ENCODE measurements at regions not wholly inside any gene's neighbourhood (a gene's known extent, or its start where the extent isn't known, plus 50 kb on each side); places are given as distances from the start of the nearest gene placed in this dataset.

- Histone ChIP-seq H3K36me3 (replicated peaks; ENCODE audit: insufficient read depth, low read length) (no peaks in the 10 kb centered on the region), H3K27me3 (replicated peaks; ENCODE audit: insufficient read depth, low read length) (no peaks in the 10 kb centered on the region), H3K4me3 (ENCODE audit: low read length) (no peak overlapping the region), H2AFZ (ENCODE audit: low read length) (no peak overlapping the region), H3K27ac (ENCODE audit: low read length) (no peak overlapping the region), H3K4me1 (ENCODE audit: low read length) (no peaks in the 10 kb centered on the region), H3K9ac (ENCODE audit: low read length) (no peak overlapping the region), H3K9me2 (replicated peaks; ENCODE audit: insufficient read depth, low read length) (no peaks in the 10 kb centered on the region), H3F3A (ENCODE audit: insufficient read depth, low read length) (no peaks in the 10 kb centered on the region), H3K9me3 (replicated peaks; ENCODE audit: insufficient read depth, low read length) (no peaks in the 10 kb centered on the region), H3K4me2 (ENCODE audit: low read depth, low read length) (no peak overlapping the region), H4K20me1 (ENCODE audit: insufficient read depth, low read length) (no peaks in the 10 kb centered on the region), H3K79me2 (ENCODE audit: low read length) (no peaks in the 10 kb centered on the region)
- no peak for DNase-seq
- no peak for TF ChIP-seq EZH2 (optimal IDR thresholded peaks at IDR 0.05; ENCODE audit: low read depth, low read length)
These were observed 398.6 kb upstream of the CDH7 start for GRCh38 chr18:65352186-65352585.

DNA sequence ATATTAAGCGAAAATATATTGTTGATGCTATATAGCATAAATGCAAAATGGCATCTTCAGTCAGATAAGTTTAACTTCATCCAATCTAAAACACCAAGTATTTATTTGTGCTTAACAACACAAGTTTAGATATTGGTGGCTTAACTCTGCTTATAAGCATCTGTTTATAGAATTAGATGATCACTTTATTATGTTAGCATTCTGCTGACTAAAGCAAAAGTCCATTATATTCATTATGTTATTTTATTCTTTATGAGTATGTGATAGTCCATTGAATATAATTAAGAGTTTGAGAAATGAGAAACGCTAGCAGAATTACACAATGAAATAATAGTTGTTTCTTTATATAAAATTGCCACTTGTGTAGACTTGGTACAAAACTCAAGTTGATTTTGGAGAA is 401.2 kb upstream of the CDH7 start:
- Histone ChIP-seq H3K27ac (ENCODE audit: low read length) (no peak overlapping the region), H3K27me3 (replicated peaks; ENCODE audit: insufficient read depth, low read length) (no peaks in the 10 kb centered on the region), H3K9me3 (replicated peaks; ENCODE audit: insufficient read depth, low read length) (no peaks in the 10 kb centered on the region), H3K9ac (ENCODE audit: low read length) (no peak overlapping the region), H3K4me1 (ENCODE audit: low read length) (no peaks in the 10 kb centered on the region), H3K9me2 (replicated peaks; ENCODE audit: insufficient read depth, low read length) (no peaks in the 10 kb centered on the region), H2AFZ (ENCODE audit: low read length) (no peak overlapping the region), H3K79me2 (ENCODE audit: low read length) (no peaks in the 10 kb centered on the region), H4K20me1 (ENCODE audit: insufficient read depth, low read length) (no peaks in the 10 kb centered on the region), H3K36me3 (replicated peaks; ENCODE audit: insufficient read depth, low read length) (no peaks in the 10 kb centered on the region), H3K4me2 (ENCODE audit: low read depth, low read length) (no peak overlapping the region), H3F3A (ENCODE audit: insufficient read depth, low read length) (no peaks in the 10 kb centered on the region), H3K4me3 (ENCODE audit: low read length) (no peak overlapping the region)
- TF ChIP-seq EZH2 (optimal IDR thresholded peaks at IDR 0.05; ENCODE audit: low read depth, low read length) (no peak), EZH2phosphoT487 (IDR thresholded peaks at IDR 0.05; ENCODE audit: low read length) (no peak)
- TF ChIP-seq, protein P1, sequence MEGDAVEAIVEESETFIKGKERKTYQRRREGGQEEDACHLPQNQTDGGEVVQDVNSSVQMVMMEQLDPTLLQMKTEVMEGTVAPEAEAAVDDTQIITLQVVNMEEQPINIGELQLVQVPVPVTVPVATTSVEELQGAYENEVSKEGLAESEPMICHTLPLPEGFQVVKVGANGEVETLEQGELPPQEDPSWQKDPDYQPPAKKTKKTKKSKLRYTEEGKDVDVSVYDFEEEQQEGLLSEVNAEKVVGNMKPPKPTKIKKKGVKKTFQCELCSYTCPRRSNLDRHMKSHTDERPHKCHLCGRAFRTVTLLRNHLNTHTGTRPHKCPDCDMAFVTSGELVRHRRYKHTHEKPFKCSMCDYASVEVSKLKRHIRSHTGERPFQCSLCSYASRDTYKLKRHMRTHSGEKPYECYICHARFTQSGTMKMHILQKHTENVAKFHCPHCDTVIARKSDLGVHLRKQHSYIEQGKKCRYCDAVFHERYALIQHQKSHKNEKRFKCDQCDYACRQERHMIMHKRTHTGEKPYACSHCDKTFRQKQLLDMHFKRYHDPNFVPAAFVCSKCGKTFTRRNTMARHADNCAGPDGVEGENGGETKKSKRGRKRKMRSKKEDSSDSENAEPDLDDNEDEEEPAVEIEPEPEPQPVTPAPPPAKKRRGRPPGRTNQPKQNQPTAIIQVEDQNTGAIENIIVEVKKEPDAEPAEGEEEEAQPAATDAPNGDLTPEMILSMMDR (IDR thresholded peaks at IDR 0.05; ENCODE audit: low read length), result no peak
- DNase-seq, result no peak

DNA sequence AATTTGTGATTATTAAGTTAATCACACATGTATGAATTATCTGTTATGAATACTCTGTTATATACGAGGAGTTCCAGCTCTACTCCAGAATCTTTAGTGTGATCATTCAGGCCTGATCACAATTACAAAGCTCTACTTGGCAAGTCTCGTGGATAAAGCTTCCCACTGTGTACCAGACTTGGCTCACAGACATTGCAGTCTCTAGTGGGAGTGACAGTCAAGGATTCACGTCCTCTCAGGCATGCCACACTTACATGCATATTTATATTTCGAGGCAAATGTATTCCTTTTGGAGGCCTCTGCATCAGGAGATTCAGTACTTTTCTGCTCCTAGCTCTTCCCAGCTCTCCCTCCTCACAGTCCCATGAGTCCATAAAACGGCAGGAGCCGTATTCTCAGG is 403.4 kb upstream of the CDH7 start:
- Histone ChIP-seq H3K79me2 (ENCODE audit: low read length) (no peaks in the 10 kb centered on the region), H3K27ac (ENCODE audit: low read length) (no peak overlapping the region), H3K27me3 (replicated peaks; ENCODE audit: insufficient read depth, low read length) (no peaks in the 10 kb centered on the region), H3K4me1 (ENCODE audit: low read length) (no peaks in the 10 kb centered on the region), H3F3A (ENCODE audit: insufficient read depth, low read length) (no peaks in the 10 kb centered on the region), H3K36me3 (replicated peaks; ENCODE audit: insufficient read depth, low read length) (no peaks in the 10 kb centered on the region), H3K9ac (ENCODE audit: low read length) (no peak overlapping the region), H4K20me1 (ENCODE audit: insufficient read depth, low read length) (no peaks in the 10 kb centered on the region), H3K9me3 (replicated peaks; ENCODE audit: insufficient read depth, low read length) (no peaks in the 10 kb centered on the region), H3K4me2 (ENCODE audit: low read depth, low read length) (no peak overlapping the region), H3K4me3 (ENCODE audit: low read length) (no peak overlapping the region), H2AFZ (ENCODE audit: low read length) (no peak overlapping the region), H3K9me2 (replicated peaks; ENCODE audit: insufficient read depth, low read length) (no peaks in the 10 kb centered on the region)
- TF ChIP-seq, protein P1 (IDR thresholded peaks at IDR 0.05; ENCODE audit: low read length), result no peak
- TF ChIP-seq EZH2 (optimal IDR thresholded peaks at IDR 0.05; ENCODE audit: low read depth, low read length), result no peak
- no peak for DNase-seq

- H3K27ac ChIP-seq (ENCODE audit: low read length), result no peak overlapping the region
- no peak for DNase-seq
- no peaks in the 10 kb centered on the region for H3K4me1 ChIP-seq (ENCODE audit: low read length)
- no peaks in the 10 kb centered on the region for H3K9me2 ChIP-seq (replicated peaks; ENCODE audit: insufficient read depth, low read length)
- no peaks in the 10 kb centered on the region for H3K79me2 ChIP-seq (ENCODE audit: low read length)
- H4K20me1 ChIP-seq (ENCODE audit: insufficient read depth, low read length), result no peaks in the 10 kb centered on the region
- no peaks in the 10 kb centered on the region for H3K9me3 ChIP-seq (replicated peaks; ENCODE audit: insufficient read depth, low read length)
- no peak overlapping the region for H2AFZ ChIP-seq (ENCODE audit: low read length)
- H3K36me3 ChIP-seq (replicated peaks; ENCODE audit: insufficient read depth, low read length), result no peaks in the 10 kb centered on the region
- H3F3A ChIP-seq (ENCODE audit: insufficient read depth, low read length), result no peaks in the 10 kb centered on the region
- TF ChIP-seq EZH2 (optimal IDR thresholded peaks at IDR 0.05; ENCODE audit: low read depth, low read length), result no peak
- TF ChIP-seq, protein P1 (IDR thresholded peaks at IDR 0.05; ENCODE audit: low read length), result no peak
- no peak for TF ChIP-seq EZH2phosphoT487 (IDR thresholded peaks at IDR 0.05; ENCODE audit: low read length)
- H3K4me3 ChIP-seq (ENCODE audit: low read length), result no peak overlapping the region
- H3K27me3 ChIP-seq (replicated peaks; ENCODE audit: insufficient read depth, low read length), result no peaks in the 10 kb centered on the region
- H3K4me2 ChIP-seq (ENCODE audit: low read depth, low read length), result no peak overlapping the region
- H3K9ac ChIP-seq (ENCODE audit: low read length), result no peak overlapping the region
These were observed 404.7 kb upstream of the CDH7 start for GRCh38 chr18:65346086-65346485.

All from MM.1S (cell line).